ENCODE measurements at regions not wholly inside any gene's neighbourhood (a gene's known extent, or its start where the extent isn't known, plus 50 kb on each side); places are given as distances from the start of the nearest gene placed in this dataset.

DNA sequence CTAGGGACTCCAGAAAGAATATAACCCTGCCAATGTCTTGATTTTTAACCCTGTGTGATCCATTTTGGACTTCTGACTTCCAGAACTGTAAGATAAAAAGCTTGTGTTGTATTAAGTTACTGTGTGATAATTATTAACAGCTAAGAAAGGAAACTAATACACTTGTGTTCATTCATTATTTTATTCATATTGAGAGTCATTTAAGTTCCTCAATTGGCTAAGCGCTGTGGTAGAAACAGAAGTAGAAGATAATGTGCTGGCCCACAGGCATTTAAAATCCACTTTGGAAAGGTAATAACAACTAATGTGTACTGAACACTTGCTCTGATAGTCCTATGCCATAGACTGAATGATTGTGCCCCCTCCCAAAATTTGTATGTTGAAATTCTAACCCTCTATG, 471.7 kb upstream of the GHITM start (continued):
- TF ChIP-seq, protein P1, sequence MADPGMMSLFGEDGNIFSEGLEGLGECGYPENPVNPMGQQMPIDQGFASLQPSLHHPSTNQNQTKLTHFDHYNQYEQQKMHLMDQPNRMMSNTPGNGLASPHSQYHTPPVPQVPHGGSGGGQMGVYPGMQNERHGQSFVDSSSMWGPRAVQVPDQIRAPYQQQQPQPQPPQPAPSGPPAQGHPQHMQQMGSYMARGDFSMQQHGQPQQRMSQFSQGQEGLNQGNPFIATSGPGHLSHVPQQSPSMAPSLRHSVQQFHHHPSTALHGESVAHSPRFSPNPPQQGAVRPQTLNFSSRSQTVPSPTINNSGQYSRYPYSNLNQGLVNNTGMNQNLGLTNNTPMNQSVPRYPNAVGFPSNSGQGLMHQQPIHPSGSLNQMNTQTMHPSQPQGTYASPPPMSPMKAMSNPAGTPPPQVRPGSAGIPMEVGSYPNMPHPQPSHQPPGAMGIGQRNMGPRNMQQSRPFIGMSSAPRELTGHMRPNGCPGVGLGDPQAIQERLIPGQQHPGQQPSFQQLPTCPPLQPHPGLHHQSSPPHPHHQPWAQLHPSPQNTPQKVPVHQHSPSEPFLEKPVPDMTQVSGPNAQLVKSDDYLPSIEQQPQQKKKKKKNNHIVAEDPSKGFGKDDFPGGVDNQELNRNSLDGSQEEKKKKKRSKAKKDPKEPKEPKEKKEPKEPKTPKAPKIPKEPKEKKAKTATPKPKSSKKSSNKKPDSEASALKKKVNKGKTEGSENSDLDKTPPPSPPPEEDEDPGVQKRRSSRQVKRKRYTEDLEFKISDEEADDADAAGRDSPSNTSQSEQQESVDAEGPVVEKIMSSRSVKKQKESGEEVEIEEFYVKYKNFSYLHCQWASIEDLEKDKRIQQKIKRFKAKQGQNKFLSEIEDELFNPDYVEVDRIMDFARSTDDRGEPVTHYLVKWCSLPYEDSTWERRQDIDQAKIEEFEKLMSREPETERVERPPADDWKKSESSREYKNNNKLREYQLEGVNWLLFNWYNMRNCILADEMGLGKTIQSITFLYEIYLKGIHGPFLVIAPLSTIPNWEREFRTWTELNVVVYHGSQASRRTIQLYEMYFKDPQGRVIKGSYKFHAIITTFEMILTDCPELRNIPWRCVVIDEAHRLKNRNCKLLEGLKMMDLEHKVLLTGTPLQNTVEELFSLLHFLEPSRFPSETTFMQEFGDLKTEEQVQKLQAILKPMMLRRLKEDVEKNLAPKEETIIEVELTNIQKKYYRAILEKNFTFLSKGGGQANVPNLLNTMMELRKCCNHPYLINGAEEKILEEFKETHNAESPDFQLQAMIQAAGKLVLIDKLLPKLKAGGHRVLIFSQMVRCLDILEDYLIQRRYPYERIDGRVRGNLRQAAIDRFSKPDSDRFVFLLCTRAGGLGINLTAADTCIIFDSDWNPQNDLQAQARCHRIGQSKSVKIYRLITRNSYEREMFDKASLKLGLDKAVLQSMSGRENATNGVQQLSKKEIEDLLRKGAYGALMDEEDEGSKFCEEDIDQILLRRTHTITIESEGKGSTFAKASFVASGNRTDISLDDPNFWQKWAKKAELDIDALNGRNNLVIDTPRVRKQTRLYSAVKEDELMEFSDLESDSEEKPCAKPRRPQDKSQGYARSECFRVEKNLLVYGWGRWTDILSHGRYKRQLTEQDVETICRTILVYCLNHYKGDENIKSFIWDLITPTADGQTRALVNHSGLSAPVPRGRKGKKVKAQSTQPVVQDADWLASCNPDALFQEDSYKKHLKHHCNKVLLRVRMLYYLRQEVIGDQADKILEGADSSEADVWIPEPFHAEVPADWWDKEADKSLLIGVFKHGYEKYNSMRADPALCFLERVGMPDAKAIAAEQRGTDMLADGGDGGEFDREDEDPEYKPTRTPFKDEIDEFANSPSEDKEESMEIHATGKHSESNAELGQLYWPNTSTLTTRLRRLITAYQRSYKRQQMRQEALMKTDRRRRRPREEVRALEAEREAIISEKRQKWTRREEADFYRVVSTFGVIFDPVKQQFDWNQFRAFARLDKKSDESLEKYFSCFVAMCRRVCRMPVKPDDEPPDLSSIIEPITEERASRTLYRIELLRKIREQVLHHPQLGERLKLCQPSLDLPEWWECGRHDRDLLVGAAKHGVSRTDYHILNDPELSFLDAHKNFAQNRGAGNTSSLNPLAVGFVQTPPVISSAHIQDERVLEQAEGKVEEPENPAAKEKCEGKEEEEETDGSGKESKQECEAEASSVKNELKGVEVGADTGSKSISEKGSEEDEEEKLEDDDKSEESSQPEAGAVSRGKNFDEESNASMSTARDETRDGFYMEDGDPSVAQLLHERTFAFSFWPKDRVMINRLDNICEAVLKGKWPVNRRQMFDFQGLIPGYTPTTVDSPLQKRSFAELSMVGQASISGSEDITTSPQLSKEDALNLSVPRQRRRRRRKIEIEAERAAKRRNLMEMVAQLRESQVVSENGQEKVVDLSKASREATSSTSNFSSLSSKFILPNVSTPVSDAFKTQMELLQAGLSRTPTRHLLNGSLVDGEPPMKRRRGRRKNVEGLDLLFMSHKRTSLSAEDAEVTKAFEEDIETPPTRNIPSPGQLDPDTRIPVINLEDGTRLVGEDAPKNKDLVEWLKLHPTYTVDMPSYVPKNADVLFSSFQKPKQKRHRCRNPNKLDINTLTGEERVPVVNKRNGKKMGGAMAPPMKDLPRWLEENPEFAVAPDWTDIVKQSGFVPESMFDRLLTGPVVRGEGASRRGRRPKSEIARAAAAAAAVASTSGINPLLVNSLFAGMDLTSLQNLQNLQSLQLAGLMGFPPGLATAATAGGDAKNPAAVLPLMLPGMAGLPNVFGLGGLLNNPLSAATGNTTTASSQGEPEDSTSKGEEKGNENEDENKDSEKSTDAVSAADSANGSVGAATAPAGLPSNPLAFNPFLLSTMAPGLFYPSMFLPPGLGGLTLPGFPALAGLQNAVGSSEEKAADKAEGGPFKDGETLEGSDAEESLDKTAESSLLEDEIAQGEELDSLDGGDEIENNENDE (IDR thresholded peaks at IDR 0.05; ENCODE audit: insufficient replicate concordance, low read length) = no peak
- TF ChIP-seq NRF1 (IDR thresholded peaks at IDR 0.05; ENCODE audit: low read depth, low read length) = no peak
- no peak for TF ChIP-seq POLR2A (IDR thresholded peaks at IDR 0.05; ENCODE audit: control extremely low read depth in 1 of 2, low read depth in 2 of 2, low read length in 2 of 2)
- TF ChIP-seq RNF2 (IDR thresholded peaks at IDR 0.05; ENCODE audit: borderline replicate concordance, low read depth, low read length, missing control alignments, poor library complexity, severe bottlenecking) = no peak
- no peak for TF ChIP-seq YY1 (IDR thresholded peaks at IDR 0.05; ENCODE audit: low read depth, low read length)
- TF ChIP-seq CBX5 (IDR thresholded peaks at IDR 0.05; ENCODE audit: low read depth, low read length) = no peak
- no peak for TF ChIP-seq BACH1 (IDR thresholded peaks at IDR 0.05; ENCODE audit: low read length)
- TF ChIP-seq KDM5A (IDR thresholded peaks at IDR 0.05; ENCODE audit: low read length) = no peak
- TF ChIP-seq, protein P2, sequence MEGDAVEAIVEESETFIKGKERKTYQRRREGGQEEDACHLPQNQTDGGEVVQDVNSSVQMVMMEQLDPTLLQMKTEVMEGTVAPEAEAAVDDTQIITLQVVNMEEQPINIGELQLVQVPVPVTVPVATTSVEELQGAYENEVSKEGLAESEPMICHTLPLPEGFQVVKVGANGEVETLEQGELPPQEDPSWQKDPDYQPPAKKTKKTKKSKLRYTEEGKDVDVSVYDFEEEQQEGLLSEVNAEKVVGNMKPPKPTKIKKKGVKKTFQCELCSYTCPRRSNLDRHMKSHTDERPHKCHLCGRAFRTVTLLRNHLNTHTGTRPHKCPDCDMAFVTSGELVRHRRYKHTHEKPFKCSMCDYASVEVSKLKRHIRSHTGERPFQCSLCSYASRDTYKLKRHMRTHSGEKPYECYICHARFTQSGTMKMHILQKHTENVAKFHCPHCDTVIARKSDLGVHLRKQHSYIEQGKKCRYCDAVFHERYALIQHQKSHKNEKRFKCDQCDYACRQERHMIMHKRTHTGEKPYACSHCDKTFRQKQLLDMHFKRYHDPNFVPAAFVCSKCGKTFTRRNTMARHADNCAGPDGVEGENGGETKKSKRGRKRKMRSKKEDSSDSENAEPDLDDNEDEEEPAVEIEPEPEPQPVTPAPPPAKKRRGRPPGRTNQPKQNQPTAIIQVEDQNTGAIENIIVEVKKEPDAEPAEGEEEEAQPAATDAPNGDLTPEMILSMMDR (IDR thresholded peaks at IDR 0.05; ENCODE audit: control extremely low read depth in 1 of 3, insufficient read depth in 1 of 3, low read depth in 1 of 3, low read length in 3 of 3) = no peak
- no peak for TF ChIP-seq KDM1A (IDR thresholded peaks at IDR 0.05; ENCODE audit: borderline replicate concordance, low read length)
